GM20431 (cell line): ENCODE measurements at regions not wholly inside any gene's neighbourhood (a gene's known extent, or its start where the extent isn't known, plus 50 kb on each side); places are given as distances from the start of the nearest gene placed in this dataset.
"Not testable (repeated sequence)": the region's sequence is repeated elsewhere in the genome, so short reads cannot be mapped to it uniquely, and the experiment has no call there.

Experiments
- in situ Hi-C: fragments of 300-500 bp; cut with MseI, MboI; formaldehyde crosslinking; loops from one replicate; pipeline ENCODE4 v1.15.0; 2020; ENCODE audit warnings: low sequenced_read_pairs; ENCODE audit not compliant: unreplicated experiment

DNA sequence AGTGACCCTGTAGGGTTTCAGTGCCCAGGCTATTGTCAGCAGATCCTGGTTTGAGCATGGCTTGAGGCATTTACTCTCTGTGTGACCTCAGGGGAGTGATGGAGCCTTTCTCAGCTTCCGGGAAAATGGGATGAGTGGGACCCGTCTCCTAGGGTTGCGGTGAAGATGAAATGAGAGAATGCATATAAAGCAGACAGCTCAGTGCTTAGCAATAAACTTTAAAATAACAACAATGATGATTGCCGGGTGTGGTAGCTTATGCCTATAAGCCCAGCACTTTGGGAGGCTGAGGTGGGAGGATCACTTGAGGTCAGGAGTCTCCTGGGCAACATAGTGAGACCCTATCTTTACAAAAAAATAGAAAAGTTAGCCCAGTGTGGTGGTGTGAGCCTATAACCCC lies 106.0 kb upstream of the MTHFD1L start:
- in situ Hi-C loops: no loop called here

DNA sequence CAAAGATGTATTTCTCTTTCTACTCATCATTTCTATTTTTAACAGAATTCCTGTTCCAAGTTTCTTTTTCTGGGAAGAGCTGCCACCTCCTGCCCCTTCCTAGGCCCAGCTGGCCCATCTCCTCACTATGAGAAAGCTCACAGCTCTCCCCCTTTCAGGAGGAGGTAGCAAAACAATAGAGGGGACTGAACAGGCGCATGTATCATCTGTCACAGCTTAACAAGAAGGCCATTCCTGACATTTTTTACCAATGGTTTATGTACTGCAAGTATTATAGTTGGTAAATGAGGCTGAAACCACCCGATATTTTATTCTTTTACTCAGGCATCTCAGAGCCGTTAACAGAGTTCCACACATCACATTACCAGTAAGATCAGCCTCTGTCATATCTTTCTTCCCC lies 103.7 kb upstream of the MTHFD1L start:
- in situ Hi-C loops: no loop called here

DNA sequence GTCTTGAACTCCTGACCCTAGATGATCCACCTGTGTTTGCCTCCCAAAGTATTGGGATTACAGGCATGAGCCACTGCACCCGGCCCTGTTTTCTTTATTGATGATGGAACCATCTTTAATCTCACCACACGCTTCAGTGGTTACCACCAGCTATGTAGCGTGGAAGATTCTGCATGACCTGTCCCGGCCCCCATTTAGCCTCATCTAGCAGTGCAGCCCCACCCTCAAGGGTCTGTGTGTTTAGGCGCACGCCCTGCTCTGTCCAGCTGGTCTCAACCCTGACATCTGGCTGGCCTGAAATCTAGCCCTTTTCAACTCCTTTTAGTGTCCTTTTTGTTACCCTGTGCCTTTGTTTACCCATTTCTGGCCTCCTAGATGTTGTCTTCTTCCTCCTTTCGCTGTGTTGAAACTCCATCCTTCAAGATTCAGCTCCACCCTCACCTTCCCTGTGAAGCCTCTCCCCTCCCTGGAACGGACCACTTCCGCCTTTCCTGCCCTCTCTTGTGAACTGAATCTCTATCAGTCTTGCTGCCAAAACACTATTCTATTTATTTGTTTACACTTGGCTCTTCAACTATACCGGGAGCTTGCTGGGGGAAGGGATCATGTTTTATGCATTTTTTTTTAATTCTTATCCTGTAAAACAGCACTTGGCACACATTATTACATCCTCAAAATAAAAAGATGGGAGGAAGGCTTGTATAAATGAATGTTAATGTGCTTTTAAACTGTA lies 101.0 kb upstream of the MTHFD1L start:
- in situ Hi-C loops: no loop called here

DNA sequence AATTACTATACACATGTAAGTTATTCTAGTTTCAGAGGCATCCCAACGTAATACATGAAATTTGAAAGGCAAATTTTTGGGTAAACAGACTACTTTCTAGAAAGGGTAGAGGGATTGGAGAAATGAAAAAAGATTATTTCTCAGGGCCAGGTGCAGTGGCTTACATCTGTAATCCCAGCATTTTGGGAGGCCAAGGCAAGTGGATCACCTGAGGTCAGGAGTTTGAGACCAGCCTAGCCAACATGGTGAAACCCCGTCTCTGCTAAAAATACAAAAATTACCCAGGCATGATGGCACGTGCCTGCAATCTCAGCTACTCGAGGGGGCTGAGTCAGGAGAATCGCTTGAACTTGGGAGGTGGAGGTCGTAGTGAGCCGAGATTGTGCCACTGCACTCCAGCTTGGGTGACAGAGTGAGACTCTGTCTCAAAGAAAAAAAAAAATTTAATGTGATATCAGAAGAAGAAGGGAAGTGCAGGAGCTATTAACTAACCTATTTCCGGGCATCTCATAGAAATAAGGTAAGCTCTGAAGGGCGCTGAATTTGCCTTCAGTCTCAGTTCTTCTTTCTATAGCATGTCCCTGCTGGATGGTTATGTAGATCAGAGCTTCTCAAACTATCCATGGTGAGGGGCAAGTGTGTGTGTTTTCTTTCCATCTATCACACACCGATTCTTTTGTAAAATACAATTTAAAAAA lies 100.3 kb upstream of the MTHFD1L start:
- in situ Hi-C loops: no loop called here

DNA sequence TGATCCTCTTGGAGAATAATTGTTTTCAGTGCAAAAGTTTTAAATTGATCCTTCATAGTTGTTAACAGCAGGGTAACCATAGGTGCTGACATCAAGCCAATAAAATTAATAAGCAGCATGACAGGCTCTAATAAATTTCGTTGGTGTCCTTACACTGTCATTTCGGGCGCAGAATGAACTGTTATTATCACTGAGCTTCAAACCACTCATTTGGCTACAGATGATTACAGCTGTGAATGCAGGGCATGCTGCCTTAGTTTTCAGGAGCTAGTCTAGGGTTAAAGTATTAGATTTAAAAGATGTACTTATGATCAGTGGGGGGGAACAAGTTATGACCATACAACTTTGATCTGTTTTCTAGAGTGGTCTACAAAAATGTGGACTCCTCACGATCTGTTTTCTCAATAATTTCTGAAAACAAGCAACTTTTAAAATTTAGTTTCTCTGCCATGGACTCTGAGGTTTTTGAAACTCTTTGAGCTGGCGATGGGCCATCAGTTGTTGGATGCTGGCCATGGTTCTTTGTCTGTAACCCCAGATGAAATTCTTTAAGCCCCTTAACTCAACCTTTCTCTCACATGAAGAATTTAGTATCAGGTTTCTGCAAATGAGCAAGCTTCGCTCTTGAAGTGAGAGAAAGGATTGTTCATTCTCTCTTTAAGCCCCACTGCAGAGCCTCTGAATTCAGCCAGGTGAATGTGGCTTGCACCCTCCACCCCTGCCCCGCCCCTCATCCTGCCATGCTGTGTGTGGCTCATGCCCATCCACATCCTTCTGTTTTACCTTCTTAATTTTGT lies 99.1 kb upstream of the MTHFD1L start:
- in situ Hi-C loops: no loop called here

DNA sequence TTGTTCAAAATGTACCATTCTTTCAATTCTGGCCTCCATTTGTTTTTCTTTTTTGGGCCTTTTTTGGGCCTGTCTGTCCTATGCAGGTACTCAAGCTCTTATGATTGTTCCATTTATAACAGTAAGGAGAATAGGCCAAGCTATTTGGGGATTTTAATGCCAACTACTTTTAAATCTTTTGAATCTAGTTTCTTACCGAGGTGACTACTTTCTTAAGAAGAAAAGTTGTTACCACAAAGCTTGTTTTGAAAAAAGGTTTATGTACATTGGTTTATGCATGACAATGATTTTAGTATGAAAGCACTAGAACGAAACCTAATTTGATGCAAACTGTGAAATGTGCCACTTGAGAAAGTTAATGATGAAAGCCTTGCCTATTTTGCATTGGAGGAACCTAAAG lies 98.3 kb upstream of the MTHFD1L start:
- in situ Hi-C loops: no loop called here

DNA sequence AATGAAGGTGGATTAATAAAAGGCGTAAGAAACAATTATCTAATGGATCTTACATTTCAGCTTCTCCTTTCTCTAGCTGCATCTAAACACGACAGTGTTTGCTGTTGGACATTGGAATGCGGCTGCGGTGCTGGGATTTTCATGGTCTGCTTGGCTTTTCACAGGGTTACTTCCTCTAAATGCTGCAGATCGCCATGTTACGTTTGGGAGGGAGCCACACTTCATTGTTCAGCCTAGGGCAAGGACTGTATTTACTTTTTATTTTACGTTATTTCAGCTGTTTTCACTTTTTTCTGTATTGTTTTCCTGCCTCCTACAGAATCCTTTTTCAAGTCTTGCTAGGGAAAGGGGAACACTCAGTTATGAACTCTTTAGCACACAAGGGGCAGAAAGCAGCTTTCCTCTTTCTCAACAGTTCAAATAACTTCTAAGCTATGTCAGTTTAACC lies 97.9 kb upstream of the MTHFD1L start:
- in situ Hi-C loops: no loop called here

DNA sequence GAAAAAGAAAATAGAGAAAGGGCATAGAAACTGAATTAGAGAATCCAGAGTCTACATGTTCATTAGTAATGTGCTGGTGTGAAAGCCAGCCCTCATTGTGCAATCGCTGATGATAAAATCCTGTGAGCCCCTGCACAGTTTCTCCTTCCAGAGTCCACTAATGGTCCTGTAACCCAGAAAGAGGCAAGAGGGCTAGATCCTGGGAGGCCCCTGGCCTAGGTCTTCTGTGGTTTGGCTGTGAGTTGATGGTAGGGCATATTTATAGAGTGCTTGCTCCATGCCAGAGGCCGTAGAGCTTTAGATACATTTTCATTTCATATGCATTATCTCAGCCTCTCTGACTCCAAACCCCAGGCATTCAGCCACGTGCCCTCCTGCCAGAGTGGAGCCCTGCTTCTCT lies 94.9 kb upstream of the MTHFD1L start:
- in situ Hi-C loops: no loop called here

DNA sequence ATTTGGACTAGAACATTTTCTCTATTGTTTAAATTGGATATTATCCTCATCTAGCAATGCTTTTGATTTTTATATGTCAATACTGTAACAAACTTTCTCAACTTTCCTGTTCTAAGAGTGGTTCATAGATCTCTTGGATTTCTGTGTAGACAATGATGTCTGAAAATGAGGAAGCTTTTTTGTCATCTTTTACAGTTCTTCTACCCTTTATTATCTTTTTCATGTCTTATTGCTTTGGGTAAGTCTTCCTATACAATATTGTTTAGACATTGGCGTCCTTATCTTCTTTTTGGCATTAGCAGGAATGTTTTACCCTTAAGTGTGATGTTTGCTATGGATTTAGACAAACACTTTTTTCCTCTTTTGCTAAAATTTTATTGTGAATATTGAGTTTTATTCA lies 91.5 kb upstream of the MTHFD1L start:
- in situ Hi-C loops: no loop called here

DNA sequence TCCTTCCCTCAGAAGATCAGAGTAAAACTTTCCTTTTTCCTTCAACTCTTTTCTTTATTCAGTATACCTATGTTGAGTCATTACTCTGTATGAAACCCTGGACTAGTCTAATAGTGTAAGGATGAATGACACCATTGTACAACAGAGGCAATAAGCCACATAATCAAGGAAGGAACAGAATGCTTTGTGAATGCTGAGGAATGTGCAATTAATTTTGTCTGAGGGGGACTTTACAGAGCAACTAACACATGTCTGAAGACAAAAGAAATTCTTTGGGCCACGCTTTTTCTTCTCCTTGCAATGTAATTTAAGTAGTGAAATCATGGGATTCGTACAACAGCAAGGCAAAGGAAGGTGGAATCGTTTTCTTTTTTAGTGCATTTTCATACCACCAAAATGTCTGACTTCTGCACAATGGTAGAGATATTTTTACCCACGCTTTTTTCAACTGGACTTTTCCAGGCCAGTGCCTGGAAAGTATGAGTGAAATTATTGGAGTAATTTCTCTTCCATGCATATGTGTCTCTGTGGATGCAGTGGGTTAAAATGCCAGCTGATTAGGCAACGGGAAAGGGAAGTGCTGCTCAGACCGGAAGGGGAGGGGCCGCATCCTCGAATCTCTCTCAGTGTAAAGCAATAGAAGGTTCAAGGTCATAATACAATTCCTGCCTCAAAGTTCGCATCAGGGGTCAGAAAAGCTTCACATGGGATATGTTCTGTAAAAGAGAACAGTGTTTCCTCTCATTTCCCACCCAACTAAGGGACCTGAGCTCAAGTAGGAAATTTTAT lies 89.9 kb upstream of the MTHFD1L start:
- in situ Hi-C loops: no loop called here

DNA sequence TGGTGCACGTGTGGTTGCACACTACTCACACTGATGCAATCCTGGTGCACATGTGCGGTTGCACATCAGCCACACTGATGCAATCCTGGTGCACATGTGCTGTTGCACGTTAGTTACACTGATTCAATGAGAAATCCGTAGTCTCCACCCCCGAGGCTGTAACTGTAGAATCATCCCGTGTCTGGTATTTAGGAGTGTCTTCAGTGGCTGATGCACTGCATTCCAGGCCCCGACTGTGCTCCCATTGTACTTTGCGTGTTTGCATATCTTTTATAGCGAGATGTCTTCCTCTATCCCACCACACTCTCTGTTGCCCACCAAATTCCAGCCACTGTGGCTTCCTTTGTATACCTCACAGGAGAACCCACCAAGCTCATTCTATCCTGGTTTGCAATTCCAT lies 87.8 kb upstream of the MTHFD1L start:
- in situ Hi-C loops: no loop called here

DNA sequence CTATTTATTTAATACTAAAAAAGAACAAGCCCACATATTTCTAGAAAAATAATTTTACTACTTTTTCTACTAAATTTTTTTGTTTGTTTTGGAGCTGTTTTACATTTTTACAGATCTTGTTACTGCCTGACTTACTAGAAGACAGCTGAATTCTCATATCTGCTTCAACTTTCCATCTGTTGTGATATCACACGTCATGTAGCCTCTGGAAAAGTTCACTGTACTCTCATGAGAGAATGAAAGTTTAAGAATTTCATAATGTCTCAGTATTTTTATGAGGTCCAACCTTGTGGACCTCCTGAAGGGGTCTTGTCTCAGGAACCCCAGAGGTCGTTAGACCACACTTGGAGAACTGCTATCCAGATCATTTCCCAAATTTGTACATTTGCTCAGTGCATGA lies 81.7 kb upstream of the MTHFD1L start:
- in situ Hi-C loops: no loop called here

DNA sequence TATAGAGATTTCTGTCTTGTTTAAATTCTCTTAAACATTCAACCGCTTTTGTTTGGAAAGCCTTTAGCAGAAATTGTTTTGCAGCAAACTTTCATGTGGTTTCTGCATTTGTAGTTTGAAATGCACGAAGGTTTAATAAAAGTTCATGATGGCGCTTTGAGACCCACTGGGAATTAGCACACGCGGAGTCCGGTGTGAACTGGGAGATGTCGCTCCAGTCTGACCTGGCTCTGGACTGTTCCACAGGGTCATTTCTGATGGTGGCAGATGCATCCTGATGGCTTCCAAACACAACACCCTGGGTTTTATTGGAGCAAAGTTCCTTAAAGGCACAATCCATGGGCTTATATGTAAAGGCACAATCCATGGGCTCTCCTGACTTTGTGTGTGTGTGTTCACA lies 78.1 kb upstream of the MTHFD1L start:
- in situ Hi-C loops: no loop called here

DNA sequence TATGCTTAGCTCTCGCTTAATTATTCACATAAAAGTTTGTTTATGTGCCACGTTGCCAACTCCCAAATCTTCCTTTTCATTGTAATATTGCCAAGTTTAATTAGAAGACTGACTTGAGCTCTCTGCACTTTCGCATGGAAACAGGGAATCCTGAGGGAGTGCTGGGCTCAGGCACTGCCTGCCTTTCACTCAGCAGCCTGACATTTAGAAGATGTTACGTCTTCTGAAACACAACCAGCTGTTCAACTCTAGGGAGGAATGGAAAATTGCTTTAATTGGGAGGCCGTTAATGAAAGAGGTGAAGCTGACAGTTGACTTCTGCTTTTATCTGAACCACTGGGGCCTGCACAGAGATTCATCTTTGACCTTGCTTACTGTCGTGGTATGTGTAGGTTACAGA lies 77.4 kb upstream of the MTHFD1L start:
- in situ Hi-C loops: no loop called here

DNA sequence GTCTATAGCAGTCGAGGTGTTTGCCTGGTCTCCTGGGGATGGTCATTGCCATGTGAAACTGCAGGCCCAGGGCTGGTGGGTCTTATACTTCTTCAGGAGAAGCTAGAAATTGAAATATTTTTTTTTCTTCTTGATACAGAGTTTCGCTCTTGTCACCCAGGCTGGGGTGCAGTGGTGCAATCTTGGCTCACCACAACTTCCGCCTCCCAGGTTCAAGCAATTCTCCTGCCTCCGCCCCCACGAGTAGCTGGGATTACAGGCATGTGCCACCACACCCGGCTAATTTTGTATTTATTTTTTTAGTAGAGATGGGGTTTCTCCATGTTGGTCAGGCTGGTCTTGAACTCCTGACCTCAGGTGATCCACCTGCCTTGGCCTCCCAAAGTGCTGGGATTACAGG lies 75.6 kb upstream of the MTHFD1L start:
- in situ Hi-C loops: not testable (repeated sequence)

DNA sequence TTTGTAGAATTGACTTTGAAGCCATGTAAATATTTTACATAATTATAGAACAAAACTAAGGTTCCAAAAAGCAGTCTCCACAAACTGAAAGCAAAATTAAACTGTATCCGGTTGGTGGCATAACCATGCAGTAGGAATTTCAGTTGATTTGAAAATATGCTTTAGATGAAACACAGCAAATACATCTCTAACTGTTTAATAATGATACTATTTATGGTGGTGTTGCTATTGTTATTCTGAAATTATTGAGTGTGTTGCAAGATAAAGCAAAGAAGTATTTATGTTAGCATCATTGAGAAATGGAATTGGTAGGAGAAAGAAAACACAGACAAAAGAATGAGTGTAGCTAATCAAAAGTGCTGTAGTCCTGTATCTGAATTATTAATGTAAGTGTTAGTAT lies 73.8 kb upstream of the MTHFD1L start:
- in situ Hi-C loops: no loop called here

DNA sequence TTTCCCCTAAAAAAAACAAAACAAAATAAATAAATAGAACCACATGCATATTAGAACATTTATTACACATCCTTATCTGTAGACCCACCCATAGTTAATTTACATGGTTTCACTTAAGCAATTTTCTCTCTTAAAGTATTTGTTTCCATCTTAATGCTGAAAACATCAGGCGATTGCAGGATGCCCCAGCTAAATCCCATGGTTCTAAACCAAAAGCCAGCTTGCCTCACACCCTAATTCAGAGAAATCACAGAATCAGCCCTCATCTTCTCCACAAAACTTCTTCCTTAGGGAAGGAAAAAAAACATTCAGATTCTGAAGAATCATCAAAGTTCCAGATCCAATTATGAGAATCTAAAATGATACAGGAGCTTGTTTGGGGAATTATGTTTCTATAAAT lies 67.6 kb upstream of the MTHFD1L start:
- in situ Hi-C loops: no loop called here

DNA sequence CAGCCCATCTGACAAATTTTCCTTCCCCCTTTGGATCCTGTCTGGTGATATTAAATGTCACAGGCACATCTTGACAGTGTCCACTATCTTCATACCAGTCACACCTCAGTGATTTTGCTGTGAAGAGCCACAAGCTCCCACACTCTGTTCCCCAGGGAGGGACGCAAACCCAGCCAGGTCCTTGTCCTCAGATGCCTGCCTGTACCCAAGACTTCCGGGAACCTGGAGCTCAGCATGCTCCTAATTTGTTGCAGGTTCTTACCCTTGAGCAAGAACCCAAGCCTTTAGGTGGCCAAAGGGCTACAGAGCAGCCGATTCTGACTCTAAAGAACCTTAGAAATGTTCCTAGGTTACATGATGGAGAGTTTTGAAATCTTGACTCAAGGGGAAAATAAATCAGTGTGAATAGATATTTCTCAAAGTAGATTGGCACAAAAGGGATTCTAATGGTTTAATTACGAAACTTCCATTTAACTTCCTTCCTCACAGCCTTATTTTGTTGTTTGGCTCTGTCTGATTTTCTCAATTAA lies 66.2 kb upstream of the MTHFD1L start:
- in situ Hi-C loops: no loop called here

DNA sequence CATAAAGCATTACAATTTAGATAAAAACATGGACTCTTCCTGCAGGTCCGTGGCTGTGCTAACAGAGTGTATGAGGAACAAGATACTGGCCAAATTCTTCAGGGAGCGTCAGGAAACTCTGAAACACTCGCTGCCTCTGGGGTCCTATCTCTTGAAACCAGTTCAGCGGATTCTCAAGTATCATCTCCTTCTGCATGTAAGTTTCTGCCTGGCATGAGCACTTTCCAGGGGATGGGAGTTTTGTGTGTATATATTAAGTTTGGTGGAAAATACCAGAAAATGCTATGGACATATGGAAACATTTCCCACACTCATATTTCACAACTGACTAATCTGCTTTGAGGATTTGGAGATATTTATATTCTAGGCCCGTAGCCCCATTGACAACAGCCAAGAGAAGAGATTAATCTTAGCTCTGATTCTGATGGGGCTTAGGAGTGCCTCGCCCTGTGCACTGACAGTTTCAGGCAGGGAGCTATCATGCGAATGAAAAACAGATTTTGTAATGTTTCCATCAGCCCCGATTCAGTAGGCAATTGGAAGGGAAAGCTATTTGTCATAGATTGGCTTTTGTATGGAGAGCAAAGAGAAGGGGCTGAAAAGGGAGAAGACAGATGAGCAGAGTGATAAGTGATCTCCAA lies 64.7 kb upstream of the MTHFD1L start:
- in situ Hi-C loops: loop anchor here (25.0 kb wide), 1 partner anchor 738 kb away; the partner anchor contains the start of gene ULBP3
